ENCODE measurements at regions not wholly inside any gene's neighbourhood (a gene's known extent, or its start where the extent isn't known, plus 50 kb on each side); places are given as distances from the start of the nearest gene placed in this dataset.

- peak in 1 of 42 donors; percentile 18 for DNase-seq
- intact Hi-C loops (cut with DNase I): no loop called here
Observed at GRCh38 chr2:137813176-137813575, 151.1 kb upstream of the HNMT start.

- intact Hi-C loops (cut with DNase I): no loop called here
- DNase-seq: no peak
Observed at GRCh38 chr2:137817058-137817457, 147.2 kb upstream of the HNMT start.

GRCh38 chr2:137823196-137823595 lies 141.1 kb upstream of the HNMT start:
- DNase-seq: no peak
- intact Hi-C loops (cut with DNase I): no loop called here

GRCh38 chr2:137824501-137824900 lies 139.8 kb upstream of the HNMT start:
- intact Hi-C loops (cut with DNase I): no loop called here
- DNase-seq: no peak

GRCh38 chr2:137826373-137827372 lies 137.6 kb upstream of the HNMT start:
- intact Hi-C loops (cut with DNase I): no loop called here
- DNase-seq: no peak

GRCh38 chr2:137828624-137829023 lies 135.6 kb upstream of the HNMT start:
- no peak for DNase-seq
- intact Hi-C loops (cut with DNase I): no loop called here

- no peak for DNase-seq
- intact Hi-C loops (cut with DNase I): no loop called here
Observed at GRCh38 chr2:137829251-137829650, 135.0 kb upstream of the HNMT start.

GRCh38 chr2:137834760-137835379 lies 129.4 kb upstream of the HNMT start:
- intact Hi-C loops (cut with DNase I): loop anchor here (5.0 kb wide), 2 partner anchors 368 to 1413 kb away; no protein-coding TSS in a partner anchor
- no peak for DNase-seq

GRCh38 chr2:137836671-137837070 lies 127.6 kb upstream of the HNMT start:
- intact Hi-C loops (cut with DNase I): loop anchor here (5.0 kb wide), 2 partner anchors 369 to 1414 kb away; no protein-coding TSS in a partner anchor
- no peak for DNase-seq

GRCh38 chr2:137837830-137838229 lies 126.4 kb upstream of the HNMT start:
- no peak for DNase-seq
- intact Hi-C loops (cut with DNase I): loop anchor here (5.0 kb wide), 2 partner anchors 371 to 1416 kb away; no protein-coding TSS in a partner anchor

- DNase-seq: peak in 3 of 42 donors; percentile 8 to 28 (median 15)
- intact Hi-C loops (cut with DNase I): loop anchor here (5.0 kb wide), 2 partner anchors 371 to 1416 kb away; no protein-coding TSS in a partner anchor
Observed at GRCh38 chr2:137838255-137839092, 125.8 kb upstream of the HNMT start.

GRCh38 chr2:137842430-137842829 lies 121.8 kb upstream of the HNMT start:
- no peak for DNase-seq
- intact Hi-C loops (cut with DNase I): no loop called here

- intact Hi-C loops (cut with DNase I): no loop called here
- no peak for DNase-seq
Observed at GRCh38 chr2:137842952-137843351, 121.3 kb upstream of the HNMT start.

GRCh38 chr2:137845422-137845821 lies 118.9 kb upstream of the HNMT start:
- no peak for DNase-seq
- intact Hi-C loops (cut with DNase I): no loop called here

GRCh38 chr2:137846993-137847392 lies 117.3 kb upstream of the HNMT start:
- DNase-seq: no peak
- intact Hi-C loops (cut with DNase I): no loop called here

GRCh38 chr2:137847443-137847842 lies 116.8 kb upstream of the HNMT start:
- DNase-seq: no peak
- intact Hi-C loops (cut with DNase I): no loop called here

- DNase-seq: no peak
- intact Hi-C loops (cut with DNase I): no loop called here
Observed at GRCh38 chr2:137857881-137858280, 106.4 kb upstream of the HNMT start.

- intact Hi-C loops (cut with DNase I): no loop called here
- no peak for DNase-seq
Observed at GRCh38 chr2:137862651-137863050, 101.6 kb upstream of the HNMT start.

GRCh38 chr2:137865954-137866540 lies 98.2 kb upstream of the HNMT start:
- intact Hi-C loops (cut with DNase I): no loop called here
- DNase-seq: peak in 40 of 42 donors; percentile 10 to 78 (median 48)

All from head of caudate nucleus (tissue), 42 donors.